ENCODE measurements at regions not wholly inside any gene's neighbourhood (a gene's known extent, or its start where the extent isn't known, plus 50 kb on each side); places are given as distances from the start of the nearest gene placed in this dataset.

- no peak for TF ChIP-seq POLR2AphosphoS5 (IDR thresholded peaks at IDR 0.05; ENCODE audit: low read depth, low read length)
- peak; percentile 83; the same call in 1 of the 2 replicates for TF ChIP-seq SIN3A (IDR thresholded peaks at IDR 0.05; ENCODE audit: borderline replicate concordance, insufficient read depth, low read length)
- TF ChIP-seq FOXP2 (optimal IDR thresholded peaks at IDR 0.05; ENCODE audit: borderline replicate concordance, extremely low read depth, extremely low read length, insufficient read depth) = no peak
Observed at GRCh38 chr3:150094150-150094933, 123.6 kb upstream of the PFN2 start.

GRCh38 chr3:150091626-150092025, 120.9 kb upstream of the PFN2 start:
- TF ChIP-seq TAF1 (IDR thresholded peaks at IDR 0.05; ENCODE audit: borderline replicate concordance, insufficient read depth, low read length) (no peak), SIN3A (IDR thresholded peaks at IDR 0.05; ENCODE audit: borderline replicate concordance, insufficient read depth, low read length) (no peak), FOXP2 (optimal IDR thresholded peaks at IDR 0.05; ENCODE audit: borderline replicate concordance, extremely low read depth, extremely low read length, insufficient read depth) (no peak), POLR2AphosphoS5 (IDR thresholded peaks at IDR 0.05; ENCODE audit: low read depth, low read length) (no peak)
- TF ChIP-seq, protein P1, sequence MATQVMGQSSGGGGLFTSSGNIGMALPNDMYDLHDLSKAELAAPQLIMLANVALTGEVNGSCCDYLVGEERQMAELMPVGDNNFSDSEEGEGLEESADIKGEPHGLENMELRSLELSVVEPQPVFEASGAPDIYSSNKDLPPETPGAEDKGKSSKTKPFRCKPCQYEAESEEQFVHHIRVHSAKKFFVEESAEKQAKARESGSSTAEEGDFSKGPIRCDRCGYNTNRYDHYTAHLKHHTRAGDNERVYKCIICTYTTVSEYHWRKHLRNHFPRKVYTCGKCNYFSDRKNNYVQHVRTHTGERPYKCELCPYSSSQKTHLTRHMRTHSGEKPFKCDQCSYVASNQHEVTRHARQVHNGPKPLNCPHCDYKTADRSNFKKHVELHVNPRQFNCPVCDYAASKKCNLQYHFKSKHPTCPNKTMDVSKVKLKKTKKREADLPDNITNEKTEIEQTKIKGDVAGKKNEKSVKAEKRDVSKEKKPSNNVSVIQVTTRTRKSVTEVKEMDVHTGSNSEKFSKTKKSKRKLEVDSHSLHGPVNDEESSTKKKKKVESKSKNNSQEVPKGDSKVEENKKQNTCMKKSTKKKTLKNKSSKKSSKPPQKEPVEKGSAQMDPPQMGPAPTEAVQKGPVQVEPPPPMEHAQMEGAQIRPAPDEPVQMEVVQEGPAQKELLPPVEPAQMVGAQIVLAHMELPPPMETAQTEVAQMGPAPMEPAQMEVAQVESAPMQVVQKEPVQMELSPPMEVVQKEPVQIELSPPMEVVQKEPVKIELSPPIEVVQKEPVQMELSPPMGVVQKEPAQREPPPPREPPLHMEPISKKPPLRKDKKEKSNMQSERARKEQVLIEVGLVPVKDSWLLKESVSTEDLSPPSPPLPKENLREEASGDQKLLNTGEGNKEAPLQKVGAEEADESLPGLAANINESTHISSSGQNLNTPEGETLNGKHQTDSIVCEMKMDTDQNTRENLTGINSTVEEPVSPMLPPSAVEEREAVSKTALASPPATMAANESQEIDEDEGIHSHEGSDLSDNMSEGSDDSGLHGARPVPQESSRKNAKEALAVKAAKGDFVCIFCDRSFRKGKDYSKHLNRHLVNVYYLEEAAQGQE (IDR thresholded peaks at IDR 0.05; ENCODE audit: insufficient read depth in 1 of 2, low read depth in 2 of 2, low read length in 2 of 2) = no peak

DNA sequence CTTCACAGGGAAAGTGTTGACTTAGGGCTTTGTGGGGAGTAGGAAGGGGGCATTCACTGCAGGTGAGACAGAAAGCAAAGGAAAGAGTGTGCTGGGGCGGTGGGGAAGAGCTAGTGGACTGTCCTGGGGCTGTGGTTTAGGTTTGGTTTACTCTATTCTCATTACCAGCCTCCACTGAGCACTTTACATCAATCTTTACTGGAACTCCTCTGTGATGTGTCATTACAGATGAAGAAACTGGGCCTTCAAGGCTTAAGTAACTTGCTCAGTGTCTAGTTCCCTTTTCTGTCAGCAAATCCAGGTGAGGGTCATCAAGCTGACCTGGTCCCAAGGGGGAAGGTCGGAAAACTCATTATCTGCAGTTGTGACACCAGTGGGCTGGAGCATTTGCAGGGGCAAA, 120.2 kb upstream of the PFN2 start:
- no peak for TF ChIP-seq POLR2AphosphoS5 (IDR thresholded peaks at IDR 0.05; ENCODE audit: low read depth, low read length)
- TF ChIP-seq, protein P1 (IDR thresholded peaks at IDR 0.05; ENCODE audit: insufficient read depth in 1 of 2, low read depth in 2 of 2, low read length in 2 of 2) = no peak
- no peak for TF ChIP-seq SIN3A (IDR thresholded peaks at IDR 0.05; ENCODE audit: borderline replicate concordance, insufficient read depth, low read length)

DNA sequence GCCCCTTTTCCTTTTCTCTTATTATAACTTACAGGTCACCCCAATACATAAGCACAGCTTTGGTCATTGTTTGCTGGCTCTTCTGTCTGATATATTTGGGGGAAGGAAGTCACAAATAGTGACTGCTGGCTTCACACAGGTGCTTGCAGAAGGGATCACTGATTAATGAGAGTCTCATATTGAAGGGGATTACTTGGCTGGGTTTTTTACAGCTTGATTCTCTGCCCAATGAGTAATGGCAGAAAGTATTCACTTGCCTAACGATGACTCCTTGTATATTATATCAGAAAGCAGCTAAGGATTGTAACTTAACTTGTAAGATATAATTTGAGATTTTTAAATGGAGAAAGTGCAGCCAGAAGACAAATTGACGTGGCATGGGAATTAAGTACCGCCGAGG, 119.3 kb upstream of the PFN2 start:
- TF ChIP-seq, protein P1 (IDR thresholded peaks at IDR 0.05; ENCODE audit: insufficient read depth in 1 of 2, low read depth in 2 of 2, low read length in 2 of 2) = no peak
- no peak for TF ChIP-seq TAF1 (IDR thresholded peaks at IDR 0.05; ENCODE audit: borderline replicate concordance, insufficient read depth, low read length)
- TF ChIP-seq POLR2AphosphoS5 (IDR thresholded peaks at IDR 0.05; ENCODE audit: low read depth, low read length) = no peak

DNA sequence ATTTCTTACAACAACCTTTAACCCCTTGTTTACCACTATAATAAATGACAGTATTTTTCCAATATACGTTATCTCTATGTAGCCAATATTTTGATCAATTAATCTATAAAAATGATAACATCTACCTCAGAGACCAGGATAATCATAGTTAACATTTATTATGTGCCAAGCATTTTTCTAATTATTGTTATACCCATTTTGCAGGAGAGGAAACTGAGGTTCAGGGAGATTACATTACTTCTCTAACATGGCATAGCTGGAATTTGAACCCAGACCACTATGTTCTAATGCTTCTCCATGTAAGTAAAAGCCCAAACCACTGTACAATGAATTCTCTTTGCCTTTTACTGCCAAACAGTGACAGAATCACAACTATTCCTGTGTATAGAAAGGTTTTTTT, 113.4 kb upstream of the PFN2 start:
- TF ChIP-seq SIN3A (IDR thresholded peaks at IDR 0.05; ENCODE audit: borderline replicate concordance, insufficient read depth, low read length) = no peak
- TF ChIP-seq TAF1 (IDR thresholded peaks at IDR 0.05; ENCODE audit: borderline replicate concordance, insufficient read depth, low read length) = no peak
- TF ChIP-seq, protein P1 (IDR thresholded peaks at IDR 0.05; ENCODE audit: insufficient read depth in 1 of 2, low read depth in 2 of 2, low read length in 2 of 2) = no peak
- TF ChIP-seq FOXP2 (optimal IDR thresholded peaks at IDR 0.05; ENCODE audit: borderline replicate concordance, extremely low read depth, extremely low read length, insufficient read depth) = no peak
- TF ChIP-seq POLR2AphosphoS5 (IDR thresholded peaks at IDR 0.05; ENCODE audit: low read depth, low read length) = no peak

Data from PFSK-1 (cell line).